ENCODE measurements at regions not wholly inside any gene's neighbourhood (a gene's known extent, or its start where the extent isn't known, plus 50 kb on each side); places are given as distances from the start of the nearest gene placed in this dataset.

DNA sequence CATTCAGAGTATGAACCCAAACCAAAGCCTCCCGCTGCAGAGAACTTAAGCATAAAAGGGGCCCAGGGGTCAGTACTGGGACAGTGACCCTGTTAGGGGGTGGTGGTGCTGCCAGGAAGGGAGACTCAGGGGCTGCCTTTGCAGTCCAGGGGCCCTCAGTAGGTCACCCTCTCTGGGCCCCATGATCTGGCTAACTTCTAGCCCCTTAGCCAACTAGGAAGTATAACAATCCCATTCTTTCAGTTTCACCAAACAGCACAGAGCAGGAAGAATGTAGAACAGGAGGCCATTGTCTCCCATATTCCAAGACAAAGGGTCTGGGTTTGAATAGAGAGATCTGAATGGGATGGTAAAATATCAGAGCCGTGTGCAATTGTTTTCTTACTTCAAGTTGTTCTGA, 378.6 kb upstream of the C16orf82 start:
- TF ChIP-seq, protein P1, sequence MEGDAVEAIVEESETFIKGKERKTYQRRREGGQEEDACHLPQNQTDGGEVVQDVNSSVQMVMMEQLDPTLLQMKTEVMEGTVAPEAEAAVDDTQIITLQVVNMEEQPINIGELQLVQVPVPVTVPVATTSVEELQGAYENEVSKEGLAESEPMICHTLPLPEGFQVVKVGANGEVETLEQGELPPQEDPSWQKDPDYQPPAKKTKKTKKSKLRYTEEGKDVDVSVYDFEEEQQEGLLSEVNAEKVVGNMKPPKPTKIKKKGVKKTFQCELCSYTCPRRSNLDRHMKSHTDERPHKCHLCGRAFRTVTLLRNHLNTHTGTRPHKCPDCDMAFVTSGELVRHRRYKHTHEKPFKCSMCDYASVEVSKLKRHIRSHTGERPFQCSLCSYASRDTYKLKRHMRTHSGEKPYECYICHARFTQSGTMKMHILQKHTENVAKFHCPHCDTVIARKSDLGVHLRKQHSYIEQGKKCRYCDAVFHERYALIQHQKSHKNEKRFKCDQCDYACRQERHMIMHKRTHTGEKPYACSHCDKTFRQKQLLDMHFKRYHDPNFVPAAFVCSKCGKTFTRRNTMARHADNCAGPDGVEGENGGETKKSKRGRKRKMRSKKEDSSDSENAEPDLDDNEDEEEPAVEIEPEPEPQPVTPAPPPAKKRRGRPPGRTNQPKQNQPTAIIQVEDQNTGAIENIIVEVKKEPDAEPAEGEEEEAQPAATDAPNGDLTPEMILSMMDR (IDR thresholded peaks at IDR 0.05) = no peak
- TF ChIP-seq POLR2A (IDR thresholded peaks at IDR 0.05) = no peak
- TF ChIP-seq EP300 (IDR thresholded peaks at IDR 0.05) = no peak
